ENCODE measurements at regions not wholly inside any gene's neighbourhood (a gene's known extent, or its start where the extent isn't known, plus 50 kb on each side); places are given as distances from the start of the nearest gene placed in this dataset.

GRCh38 chr3:25292036-25292435 is 136.0 kb upstream of the RARB start:
- DNase-seq (ENCODE audit: low read depth) = no peak

GRCh38 chr3:25292595-25292994 is 135.5 kb upstream of the RARB start:
- no peak for DNase-seq (ENCODE audit: low read depth)

GRCh38 chr3:25293736-25294135 is 134.3 kb upstream of the RARB start:
- no peak for DNase-seq (ENCODE audit: low read depth)

DNA sequence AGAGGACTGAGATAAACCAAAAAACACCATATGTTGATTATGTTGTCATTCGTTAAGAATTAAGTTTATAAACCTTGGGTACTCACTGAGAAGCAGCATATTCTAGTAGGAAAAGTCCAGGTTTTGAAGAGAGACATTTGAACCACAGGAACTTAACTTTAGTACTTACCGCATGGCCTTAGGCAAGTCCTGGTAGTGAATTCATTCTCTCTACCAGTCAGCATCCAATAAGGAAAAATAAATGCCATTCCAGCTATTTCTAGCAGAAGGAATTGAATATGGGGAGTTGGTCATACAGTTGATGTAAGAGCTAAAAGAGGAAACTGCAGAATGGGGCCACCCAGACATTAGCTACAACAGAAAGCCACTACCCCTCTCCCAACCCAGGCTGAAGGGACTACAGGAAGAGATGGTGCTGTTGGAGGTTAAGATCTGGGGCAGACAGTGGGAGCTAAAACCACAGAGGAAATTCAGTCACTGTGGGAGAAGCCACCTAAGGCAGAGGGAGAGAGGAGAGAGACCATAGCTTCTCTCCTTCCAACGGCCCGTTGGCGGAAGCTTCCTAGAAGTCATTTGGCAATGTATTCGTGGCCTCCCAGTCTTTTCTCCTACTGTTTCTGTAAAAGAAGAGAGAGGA is 133.8 kb upstream of the RARB start:
- DNase-seq (ENCODE audit: low read depth) = no peak

DNA sequence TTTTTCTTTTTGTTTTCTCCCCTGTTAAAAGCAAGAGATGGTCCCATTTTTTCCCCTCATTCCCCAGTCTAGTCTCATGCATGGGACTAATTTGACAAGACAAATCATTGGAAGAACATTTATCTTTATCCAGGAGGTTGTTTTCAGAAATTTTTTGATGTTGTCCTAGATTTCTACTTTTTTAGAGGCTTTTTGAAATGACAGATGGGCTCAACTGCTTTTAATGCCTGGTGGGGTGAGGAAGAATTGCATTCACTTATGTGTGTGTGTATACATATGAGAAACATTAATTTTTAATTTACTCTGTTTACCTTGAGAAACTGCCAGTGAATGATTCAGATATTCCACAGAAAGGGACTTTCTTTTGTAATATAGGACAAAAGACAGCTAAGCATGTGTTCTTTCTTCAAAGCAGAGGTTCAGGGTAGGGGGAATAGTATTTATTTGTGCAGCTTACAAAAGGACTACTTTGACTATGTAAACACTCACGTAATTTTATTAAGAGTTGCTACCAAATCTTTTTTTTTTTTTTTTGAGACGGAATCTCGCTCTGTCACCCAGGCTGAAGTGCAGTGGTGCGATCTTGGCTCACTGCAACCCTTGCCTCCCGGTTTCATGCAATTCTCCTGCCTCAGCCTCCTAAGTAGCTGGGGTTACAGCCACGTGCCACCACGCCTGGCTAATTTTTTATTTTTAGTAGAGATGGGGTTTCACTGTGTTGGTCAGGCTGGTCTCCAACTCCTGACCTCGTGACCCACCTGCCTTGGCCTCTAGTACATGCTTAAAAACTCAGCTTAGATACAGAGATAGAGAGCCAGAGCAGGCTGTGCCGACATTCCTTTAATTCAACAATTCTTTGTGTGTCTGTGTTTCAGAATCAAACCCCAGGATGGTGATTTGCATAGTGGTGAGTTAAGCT is 130.1 kb upstream of the RARB start:
- DNase-seq (ENCODE audit: low read depth) = no peak

GRCh38 chr3:25300141-25300540 is 127.9 kb upstream of the RARB start:
- no peak for DNase-seq (ENCODE audit: low read depth)

DNA sequence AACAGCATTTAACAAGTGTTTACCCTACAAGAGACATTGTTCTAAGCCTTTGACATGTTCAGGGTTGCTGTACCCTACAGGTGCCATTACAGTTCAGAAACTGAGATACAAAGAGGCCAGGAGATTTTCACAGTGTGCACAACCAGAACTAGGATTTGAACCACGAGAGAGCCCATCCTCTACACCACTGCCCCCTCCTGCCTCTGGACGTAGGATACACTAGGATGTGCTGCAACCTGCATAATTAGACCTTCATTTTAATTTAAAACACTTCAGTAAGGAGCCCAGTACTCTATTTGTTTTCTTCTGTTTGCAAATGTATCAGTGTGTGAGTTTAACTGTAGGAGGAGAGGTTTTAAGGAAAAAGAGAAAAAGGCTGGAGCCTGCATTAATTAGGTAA is 123.1 kb upstream of the RARB start:
- no peak for DNase-seq (ENCODE audit: low read depth)

GRCh38 chr3:25306066-25306465 is 122.0 kb upstream of the RARB start:
- DNase-seq (ENCODE audit: low read depth) = no peak

GRCh38 chr3:25306705-25307104 is 121.4 kb upstream of the RARB start:
- DNase-seq (ENCODE audit: low read depth) = no peak

DNA sequence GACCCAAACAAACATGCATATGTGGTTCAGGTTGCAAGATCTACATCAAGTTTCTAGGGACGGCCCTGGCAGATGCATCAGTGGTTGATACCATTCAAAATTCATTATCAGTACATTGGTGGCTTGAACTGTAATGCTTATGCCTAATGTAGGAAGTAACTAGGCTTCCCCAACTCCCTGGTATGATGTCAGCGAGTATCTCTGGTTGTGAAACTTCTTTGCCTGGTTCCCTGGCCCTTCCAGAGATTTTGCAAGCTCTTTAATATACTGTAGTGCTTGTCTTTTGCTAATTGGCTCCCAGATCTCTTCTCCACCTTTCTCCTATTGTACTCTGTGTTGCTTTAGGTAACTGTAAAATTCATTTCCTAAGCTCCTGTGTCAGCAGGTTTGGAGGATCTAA is 114.8 kb upstream of the RARB start:
- no peak for DNase-seq (ENCODE audit: low read depth)

- no peak for DNase-seq (ENCODE audit: low read depth)
These were observed 103.0 kb upstream of the RARB start for GRCh38 chr3:25324954-25325655.

DNA sequence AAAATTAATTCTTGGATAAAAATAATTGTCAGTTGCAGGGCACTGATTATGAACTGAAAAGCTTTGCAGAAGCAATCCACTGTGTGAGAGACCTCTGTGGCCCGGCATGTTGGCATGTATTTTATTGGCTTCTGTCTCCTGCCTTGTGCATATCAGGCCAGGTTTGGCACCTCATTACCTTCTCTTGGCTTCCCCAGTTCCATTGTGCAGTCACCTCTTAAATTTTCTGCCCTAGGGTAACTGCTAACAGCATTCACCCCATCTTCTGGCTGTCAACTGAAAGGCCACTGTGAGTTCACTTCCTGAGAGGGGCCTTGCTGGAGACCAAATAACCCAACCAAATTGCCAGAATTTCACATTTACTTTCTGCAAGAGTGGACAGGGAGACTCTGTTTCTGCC is 92.7 kb upstream of the RARB start:
- DNase-seq (ENCODE audit: low read depth) = no peak

- DNase-seq (ENCODE audit: low read depth) = no peak
These were observed 89.8 kb upstream of the RARB start for GRCh38 chr3:25338158-25338725.

GRCh38 chr3:25339225-25339624 is 88.8 kb upstream of the RARB start:
- DNase-seq (ENCODE audit: low read depth) = no peak

DNA sequence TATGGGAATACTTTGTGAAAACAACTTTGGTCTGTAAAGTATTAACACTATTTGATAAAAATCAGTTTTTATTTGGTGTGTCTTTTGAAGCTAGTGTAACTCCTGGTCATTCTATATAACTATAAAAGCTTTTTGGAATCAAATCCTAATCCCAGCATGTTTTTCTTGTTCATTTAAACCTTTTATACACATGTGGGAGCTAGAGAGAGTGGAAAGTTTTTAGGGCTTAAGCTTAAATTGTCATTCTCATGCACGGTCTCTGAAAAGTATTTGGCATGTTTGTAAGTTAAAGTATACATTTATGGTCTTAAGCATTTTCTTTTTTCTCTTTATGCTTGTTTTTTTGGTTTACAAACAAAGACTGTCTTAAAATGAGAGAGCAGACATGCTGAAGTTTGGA is 83.4 kb upstream of the RARB start:
- no peak for DNase-seq (ENCODE audit: low read depth)

GRCh38 chr3:25349095-25349494 is 79.0 kb upstream of the RARB start:
- no peak for DNase-seq (ENCODE audit: low read depth)

GRCh38 chr3:25349828-25350724 is 78.0 kb upstream of the RARB start:
- no peak for DNase-seq (ENCODE audit: low read depth)

GRCh38 chr3:25350725-25351114 is 77.3 kb upstream of the RARB start:
- DNase-seq (ENCODE audit: low read depth) = no peak

GRCh38 chr3:25354071-25354470 is 74.0 kb upstream of the RARB start:
- no peak for DNase-seq (ENCODE audit: low read depth)

GRCh38 chr3:25355034-25355885 is 72.8 kb upstream of the RARB start:
- no peak for DNase-seq (ENCODE audit: low read depth)

- DNase-seq (ENCODE audit: low read depth) = no peak
These were observed 72.1 kb upstream of the RARB start for GRCh38 chr3:25355998-25356397.
